Stimulated activated CD4-positive, alpha-beta T cell treated with anti-CD3 and anti-CD28 coated beads, Interleukin-4, amount 100 ng/mL, for 48 hours (primary cell): ENCODE measurements at regions not wholly inside any gene's neighbourhood (a gene's known extent, or its start where the extent isn't known, plus 50 kb on each side); places are given as distances from the start of the nearest gene placed in this dataset.

Experiments
- DNase-seq, 2 donors: peaks; one replicate each; pipeline ENCODE4 v3.0.0-alpha.2; 2020; ENCODE audit warnings: low read depth in 2 of 2

DNA sequence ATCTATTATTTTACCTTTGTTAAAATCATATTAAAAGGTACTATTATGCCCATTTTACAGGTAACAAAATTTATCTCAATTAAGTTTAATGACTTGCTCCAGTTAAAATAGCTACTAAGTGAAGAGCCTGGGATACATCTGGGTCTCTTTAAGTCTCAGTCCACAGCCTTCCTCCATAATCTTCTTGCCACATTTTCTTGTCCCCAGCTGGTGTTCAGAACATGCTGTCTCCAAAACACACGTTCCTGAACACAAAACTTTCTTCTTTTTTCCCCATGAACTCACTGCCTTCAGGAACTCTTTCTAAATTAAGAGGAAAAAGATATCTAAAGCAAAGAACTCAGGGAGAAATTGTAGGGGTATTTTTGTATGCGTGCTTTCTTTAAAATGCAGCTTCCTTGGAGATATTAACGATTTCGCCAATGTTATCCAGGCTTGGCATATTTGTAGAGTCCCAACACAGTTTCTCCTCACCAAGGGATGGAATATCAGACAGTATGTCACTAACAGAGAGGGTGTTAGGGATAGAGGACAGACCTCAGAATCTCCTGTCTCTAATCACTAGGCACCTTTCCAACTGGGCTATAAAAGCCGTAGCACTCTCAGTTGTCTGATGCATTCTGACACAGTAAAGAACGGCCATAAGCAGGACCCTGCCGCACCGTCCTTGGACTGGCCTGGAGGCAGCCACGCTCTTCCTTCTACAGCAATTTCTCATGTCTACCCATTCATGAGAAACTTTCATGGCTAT, 232.8 kb upstream of the BLID start:
- no peak for DNase-seq

DNA sequence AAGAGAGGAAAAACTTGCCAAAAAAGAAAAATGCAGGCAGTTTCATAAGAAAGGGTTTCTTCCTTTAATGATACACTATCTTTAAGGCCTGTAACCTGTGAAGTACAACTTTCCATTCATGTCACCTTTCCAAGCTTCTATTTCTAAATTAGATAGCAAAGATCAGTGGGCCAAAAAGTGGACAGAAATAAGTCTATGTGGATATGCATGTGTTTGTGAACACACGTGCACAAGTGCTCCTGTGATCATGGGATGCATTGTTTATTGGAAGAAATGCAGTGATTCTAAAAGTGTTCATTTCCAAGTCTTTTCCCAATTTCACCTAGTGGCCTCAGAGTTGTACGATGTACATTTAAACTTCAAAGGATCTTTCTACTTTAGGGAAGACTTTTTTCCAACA, 230.0 kb upstream of the BLID start:
- DNase-seq: no peak

DNA sequence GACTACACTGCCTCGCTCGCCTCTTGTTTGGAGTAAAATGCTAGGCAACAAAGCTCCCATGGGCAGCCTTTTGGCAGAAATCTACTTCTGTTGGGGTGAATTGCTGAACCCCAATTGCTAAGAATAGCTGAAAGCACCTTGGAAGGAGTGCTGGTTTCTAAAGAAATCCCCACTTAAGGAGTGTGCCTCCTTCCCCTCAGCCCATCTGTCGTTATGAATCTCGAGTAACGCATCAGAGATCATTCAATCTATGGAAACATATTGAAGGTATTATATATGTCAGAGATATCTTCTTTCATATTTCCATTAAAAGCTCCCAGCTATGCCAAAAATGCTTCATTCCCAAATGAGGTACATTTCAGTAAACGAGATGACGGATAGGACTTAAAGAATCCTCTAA, 229.6 kb upstream of the BLID start:
- no peak for DNase-seq

DNA sequence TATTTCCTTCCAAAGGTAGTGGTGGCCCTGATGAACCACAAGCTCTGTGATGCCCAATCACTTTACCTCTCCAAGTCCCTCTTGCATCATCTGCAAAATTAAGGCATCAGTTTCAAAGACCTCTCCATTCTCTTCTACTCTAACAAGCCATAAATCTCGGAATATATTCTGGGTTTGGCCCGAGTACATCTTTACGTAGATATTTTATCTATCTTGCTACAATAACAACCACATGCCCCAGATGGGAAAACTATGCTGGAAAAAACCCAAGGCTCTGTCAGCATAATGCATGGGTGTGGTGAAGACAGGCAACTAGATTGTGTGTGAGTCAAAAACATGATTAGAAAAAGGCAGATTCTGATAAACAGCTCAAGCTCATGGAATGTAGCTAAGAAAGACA, 228.2 kb upstream of the BLID start:
- DNase-seq: no peak

DNA sequence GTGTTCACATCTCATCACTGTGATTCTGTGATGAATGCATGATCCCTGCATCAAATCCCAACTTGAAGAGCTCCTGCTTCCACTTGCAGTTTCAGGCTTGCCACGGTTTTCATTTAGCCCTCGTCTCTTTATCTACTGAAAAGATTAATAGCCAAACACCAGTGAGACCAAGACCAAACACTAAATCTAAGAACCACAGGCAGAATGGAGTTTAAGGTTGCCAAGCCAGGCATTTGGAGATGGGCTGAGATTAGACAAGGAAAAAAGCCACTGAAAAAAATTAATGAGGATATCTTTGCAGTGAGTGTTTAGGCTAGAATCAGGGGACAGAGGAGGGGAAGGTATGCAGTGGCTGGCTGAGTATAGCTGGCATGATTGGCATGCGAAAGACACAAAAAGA, 227.2 kb upstream of the BLID start:
- no peak for DNase-seq

DNA sequence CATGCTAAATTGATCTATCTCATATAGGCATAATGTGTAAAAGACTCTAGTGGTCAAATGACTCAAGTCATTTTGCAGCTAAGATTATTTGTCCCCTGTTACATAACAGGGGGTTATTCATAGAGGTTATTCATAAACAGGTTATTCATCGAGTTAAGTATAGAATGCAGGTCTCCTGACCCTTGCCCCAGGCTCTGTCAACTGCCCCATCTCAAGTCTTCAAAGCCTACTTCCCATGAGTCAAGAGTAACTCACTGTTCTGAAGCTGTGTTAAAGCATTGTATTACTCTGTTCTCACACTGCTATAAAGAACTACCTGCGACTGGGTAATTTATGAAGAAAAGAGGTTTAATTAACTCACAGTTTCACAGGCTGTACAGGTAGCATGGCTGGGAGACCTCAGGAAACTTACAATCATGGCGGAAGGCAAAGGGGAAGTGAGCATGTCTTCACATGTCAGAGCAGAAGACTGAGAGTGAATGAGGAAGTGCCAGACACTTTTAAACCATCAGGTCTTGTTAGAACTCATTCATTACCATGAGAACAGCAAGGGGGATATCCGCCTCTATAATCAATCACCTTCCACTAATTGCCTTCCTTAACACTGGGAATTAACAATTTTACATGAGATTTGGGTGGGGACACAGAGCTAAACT, 226.2 kb upstream of the BLID start:
- DNase-seq: no peak

DNA sequence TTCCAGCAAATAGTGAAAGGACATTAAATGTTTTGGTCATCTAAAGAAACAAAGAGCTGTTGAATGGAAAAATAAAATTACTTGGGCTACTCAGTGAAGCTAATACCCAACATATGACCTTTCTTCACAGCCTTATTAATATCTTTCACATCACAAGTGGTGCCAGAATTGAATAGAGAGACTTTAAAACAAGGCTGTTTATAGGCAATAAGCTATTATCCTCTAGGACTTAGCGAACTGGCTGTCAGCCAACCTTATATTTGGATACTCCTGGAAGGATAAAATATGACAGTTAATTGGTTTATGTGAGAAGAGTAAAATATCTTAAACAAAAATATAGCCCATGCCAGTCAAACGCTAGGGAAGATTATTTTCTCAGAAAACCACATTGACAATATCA, 225.5 kb upstream of the BLID start:
- no peak for DNase-seq

DNA sequence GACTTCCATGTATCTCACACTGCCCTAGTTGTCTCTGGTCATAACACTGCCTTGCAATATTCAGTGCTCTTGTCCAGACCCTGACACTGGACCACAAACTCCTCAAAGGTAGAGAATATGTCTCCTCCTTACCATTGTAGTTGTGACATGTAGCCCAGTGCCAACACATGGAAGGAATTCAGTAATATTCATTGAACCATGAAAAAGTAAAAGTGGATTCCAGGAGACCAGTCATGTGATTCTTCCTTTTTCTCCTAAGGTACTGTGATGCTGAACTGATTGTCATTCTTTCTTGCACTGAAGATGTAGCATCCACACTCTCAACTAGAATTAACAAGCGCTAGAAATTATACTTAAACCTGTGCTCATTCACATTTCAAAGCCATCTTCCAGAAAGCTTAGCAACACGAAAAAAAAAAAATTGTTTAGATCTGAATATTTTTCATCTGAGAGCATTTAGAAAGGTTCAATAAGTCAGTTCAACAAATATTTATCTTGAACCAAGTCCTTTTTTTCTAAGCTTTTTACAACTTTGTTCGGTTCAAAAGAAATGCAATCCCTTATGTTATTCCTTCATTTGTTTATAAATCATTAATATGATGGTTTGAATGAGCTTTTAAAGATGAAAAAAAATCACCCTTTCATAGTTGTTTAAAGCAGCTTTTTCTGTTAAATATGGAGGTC, 224.7 kb upstream of the BLID start:
- DNase-seq: no peak

DNA sequence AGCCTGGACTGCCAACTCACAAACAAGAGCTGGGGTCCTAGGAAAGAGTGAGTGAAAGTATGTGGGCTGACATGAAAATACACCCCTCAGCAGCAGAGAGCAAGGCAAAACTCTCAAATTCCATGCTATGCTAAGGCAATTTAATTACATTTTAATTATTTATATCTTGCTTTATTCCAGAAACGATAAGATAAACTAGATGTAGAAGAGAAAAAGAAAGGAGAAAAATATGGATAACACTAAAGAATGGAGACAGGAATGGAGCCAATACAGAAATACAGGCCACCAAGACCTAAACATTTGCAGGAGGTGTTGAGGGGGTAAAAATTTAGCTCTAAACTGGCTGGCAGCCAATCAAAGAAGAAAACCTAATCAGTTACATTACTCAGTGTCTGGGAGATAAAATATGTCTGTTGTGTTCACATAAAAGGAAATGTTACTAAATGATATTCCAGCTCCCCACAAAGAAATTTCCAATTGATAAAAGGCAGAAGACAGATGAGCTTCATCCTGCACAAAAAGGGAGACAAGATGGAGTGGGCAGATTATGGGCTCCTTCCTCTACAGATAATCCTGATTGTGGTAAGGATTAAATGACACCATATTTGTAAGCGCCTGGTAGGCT, 223.5 kb upstream of the BLID start:
- DNase-seq: no peak

DNA sequence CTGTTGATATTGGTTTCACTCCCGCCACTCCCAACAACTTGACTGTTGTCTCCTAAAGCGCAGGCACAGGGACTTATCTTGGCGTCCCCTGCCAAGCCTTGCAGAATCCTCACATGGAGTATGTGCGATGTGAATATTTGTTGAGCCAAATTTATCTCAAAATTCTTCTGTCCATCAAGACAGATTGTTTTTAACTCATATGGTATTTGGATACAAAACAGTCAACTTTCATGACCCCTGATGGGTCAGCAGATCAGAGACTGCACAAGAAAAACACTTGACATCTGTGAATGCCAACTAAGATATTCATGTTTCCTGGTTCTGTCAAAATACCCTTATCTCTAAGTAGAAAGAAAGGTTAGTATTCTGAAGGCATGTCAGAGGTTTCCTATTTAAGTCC, 221.7 kb upstream of the BLID start:
- DNase-seq: no peak

DNA sequence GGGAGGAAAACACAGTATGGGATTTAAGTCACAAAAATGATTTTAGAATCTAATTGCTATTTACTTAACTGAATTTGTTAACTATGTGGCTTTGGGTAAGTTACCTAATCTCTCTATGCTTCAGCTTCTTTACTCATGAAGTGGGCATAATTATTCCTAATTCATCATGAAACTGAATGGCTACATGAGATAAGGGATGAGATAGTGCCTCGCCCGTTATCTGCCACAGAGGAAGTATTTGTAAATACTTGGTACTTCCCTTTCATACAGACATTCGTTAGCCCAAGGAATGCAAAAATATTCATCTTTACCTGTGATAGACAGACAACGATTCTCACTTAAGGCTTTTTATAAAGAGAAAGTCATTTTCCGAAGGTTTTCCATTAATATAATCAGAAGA, 221.2 kb upstream of the BLID start:
- DNase-seq: no peak

DNA sequence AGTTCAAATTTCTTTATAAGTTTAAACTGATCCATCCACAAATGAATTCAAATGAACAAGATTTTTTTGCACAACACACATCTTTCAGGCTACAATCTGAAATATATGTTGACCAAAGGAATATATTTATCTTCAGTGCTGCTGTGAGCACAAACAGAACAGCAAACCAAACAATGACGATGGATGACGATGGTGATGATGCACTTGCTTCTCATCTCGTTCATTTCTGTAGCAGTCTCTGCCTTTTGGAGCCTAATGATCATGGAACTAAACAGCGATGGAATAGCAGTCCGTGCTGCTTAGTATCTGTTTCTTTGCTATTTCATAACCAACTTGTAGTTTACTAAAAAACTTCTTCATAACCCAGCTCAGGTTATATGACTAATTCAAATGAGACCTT, 220.7 kb upstream of the BLID start:
- DNase-seq: no peak

DNA sequence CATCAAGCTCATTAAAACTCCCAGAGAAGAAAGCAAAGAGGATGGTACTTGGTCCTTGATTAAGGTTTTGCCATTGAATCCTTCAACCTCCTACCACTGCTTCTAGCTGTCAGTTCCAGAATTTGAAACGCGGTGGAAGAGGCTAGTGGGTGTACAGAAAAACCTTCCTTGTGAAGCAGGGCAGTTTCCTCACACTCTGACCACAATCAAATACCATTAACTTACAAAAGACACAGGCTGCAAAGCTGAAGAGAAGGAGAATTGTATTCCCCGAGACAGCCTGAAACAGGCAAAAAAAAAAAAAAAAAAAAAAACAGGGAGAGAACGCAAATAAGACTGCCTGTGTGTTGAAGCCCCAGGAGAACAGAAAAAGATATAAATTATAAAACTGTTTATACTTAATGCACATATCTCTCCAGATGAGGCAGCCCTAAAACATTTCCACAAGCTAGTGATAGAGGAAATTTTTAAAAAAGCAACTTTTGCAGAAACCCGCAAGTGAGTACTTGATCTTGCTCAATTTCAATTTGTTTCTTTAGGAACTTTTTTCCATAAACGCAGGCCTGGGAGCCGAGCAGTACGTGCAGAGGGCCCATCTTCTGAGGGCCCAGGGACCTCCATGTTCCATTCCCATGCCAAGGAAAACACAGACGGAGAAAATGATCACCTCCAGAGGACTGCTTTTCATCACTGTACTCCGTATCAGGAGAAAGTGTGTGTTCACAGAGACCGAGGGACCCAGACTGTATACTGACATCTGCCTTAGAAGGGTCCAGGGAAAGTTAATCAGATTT, 218.7 kb upstream of the BLID start:
- DNase-seq: no peak

DNA sequence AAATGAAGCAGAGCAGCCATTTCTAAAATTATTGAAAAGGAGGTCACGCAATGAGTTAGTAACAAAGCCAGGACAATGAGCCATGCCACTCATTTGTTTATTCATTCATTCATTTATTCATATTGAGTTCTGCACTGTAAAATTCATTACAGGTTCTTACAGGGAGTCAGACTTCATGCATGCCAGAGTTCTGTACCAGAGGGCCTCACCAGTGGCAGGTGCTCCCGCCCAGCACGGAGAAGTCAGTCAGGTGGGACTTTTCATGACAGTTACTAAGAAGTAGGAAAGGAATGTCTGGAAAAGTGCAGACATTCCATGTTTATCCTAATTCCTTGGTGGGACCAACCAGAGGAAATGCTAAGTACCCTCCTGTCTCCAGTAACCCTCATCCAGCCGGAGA, 217.5 kb upstream of the BLID start:
- DNase-seq: no peak

DNA sequence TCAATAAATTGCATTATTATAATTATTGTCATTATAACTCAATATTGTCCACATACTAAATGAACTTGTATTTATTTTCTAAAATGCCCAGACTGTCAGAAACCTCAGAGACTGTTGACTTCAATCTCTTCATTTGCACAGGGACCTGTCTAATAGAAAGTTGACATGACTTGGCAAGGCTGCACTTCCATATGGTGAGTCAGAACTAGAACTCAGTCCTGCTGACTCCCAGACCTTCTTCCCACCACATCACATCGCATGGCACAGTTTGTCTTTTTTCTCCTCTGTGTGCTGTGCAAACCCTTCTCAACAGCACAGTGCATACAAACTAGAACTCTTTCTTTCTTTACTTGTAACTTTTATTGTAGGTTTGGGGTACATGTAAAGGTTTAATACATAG, 215.1 kb upstream of the BLID start:
- DNase-seq: no peak

DNA sequence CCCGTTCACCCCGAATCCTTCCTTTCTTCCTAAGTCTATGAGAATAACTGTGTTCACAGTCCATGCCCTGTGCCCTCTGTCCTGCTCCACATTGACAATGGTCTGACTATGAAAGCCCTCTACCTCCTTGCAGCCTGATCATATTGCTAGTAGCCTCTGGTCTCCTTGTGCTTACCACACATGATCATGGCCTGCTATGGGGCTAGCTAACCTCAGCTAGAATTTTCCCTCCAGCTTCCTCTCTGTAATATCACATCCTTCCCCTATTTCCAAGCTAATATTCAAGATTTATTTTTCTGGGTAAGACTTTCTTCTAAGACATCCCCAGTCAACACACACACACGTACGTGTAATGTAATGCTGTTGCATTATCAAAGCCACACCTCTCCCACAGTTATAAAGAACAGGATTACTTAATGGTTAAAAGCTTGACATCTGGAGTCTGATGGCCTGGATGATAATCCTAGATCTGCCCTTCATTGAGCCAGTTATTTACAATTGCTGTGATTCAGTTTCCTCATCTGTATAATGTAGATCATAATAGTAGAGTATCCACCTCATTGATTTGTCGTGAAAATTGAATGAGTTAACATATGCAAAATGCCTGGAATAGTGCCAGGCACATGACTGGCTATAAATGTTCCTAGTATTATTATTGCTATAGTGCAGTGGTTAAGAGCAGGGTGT, 214.4 kb upstream of the BLID start:
- no peak for DNase-seq

DNA sequence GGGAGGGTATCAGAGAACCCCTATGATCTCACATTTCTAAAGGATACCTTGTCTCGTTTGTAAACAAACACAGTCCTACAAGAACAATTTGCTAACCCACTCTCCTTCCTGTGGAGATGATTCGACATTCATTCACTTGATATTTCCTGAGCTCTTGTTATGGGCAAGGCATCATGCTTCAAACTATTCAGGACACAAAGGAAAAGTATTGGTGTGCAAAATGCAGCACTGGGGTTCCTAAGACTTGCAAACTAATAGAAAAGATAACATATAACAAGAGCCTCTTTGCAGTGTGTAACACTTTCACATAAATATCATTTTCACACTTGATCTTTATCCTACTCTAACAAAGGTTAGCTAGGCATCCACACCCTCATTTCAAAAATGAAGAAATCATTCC, 211.5 kb upstream of the BLID start:
- DNase-seq: no peak

DNA sequence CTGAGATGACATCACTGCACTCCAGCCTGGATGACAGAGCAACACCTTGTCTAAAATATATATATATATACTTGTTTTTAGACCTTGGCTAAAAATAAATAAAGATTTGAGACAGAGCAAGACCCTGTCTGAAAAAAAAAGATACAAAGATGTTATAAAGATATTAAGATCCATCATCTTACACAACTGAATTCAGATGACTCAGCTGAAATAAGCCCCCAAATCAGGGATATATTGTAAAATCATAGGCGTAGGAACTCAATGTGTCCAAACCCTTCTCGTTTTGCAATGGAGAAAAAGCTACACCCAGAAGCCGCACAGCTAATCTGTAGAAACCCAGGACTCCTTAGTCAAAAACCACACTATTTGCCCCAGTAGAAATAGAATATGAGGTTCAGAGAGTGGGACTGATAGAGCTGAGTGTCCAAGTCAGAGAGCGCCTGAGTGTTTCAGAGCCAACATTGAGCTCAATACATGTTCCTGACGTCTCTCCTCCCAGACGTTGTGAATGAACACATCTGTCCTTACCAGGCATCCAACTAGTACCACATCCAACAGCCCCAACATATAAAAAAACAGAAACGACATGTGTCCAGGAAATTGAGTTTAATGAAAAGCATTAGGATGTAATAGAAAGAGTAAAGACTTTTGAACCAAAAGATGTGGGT, 207.9 kb upstream of the BLID start:
- DNase-seq: no peak

DNA sequence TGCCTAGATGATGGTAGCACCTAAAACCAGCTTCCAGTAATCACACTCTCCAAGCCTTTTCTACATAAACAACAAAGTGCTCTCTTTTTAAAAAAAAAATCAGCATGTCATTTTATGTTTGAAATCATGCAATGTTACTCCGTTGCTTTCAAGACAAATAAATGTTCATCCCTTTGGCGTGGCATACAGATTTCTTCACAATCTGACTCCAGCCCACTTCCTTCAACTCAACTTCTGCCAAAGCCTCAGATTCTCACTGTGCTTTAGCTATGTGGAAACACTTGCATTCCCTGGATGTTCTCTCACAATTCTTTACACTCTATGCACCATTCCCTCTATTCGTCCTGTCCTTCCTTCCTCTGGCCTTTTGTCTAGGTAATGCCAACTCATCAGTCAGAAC, 206.3 kb upstream of the BLID start:
- no peak for DNase-seq

DNA sequence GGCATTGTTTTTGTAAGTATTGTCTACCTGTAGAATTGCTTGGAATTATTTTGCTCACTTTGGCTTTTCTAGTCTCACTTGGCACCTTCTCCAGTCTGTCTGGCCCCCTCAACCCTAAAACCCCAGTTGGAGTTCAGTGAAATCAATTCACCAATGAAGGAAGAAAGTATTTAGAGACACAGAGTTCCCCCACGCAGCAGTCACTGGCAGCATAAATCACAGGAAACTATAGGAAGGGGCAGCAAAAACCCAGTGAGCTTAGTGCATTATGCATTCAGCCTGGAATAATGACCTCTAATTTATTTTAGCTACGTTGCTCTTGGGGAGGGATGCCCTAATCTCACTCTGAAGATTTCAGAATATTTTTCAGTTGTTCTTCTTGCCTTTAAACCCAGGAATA, 204.7 kb upstream of the BLID start:
- no peak for DNase-seq
